Left lung (tissue), 4 donors: ENCODE measurements at regions not wholly inside any gene's neighbourhood (a gene's known extent, or its start where the extent isn't known, plus 50 kb on each side); places are given as distances from the start of the nearest gene placed in this dataset.

Source experiments
- ATAC-seq: fragments of 200-7000 bp; cut with Tn5 transposase; one replicate; pipeline ENCODE4 v1.9.1; 2020; ENCODE audit warnings: moderate library complexity
- DNase-seq, 4 donors: peaks; one replicate each; pipeline ENCODE4 v3.0.0-alpha.2; 2013 to 2020
- H3K27ac ChIP-seq, 2 donors: fragments of 200-600 bp; sonication (generic) in 1 of 2; one replicate each; pipeline versions ENCODE4 v1.5.0 to v1.8.0; 2020 to 2021
- H3K27me3 ChIP-seq, 2 donors: fragments of 200-600 bp; sonication (generic) in 1 of 2; one replicate each; pipeline versions ENCODE4 v1.5.0 to v1.8.0; 2020 to 2021
- H3K36me3 ChIP-seq, 2 donors: fragments of 200-600 bp; sonication (generic) in 1 of 2; one replicate each; pipeline versions ENCODE4 v1.5.0 to v1.8.0; 2020 to 2021
- H3K4me1 ChIP-seq, 2 donors: fragments of 200-600 bp; one replicate each; pipeline ENCODE4 v1.8.0; 2021
- H3K4me3 ChIP-seq, 2 donors: fragments of 200-600 bp; sonication (generic) in 1 of 2; one replicate each; pipeline versions ENCODE4 v1.5.0 to v1.8.0; 2020 to 2021; ENCODE audit warnings: mild to moderate bottlenecking in 1 of 2
- H3K9me3 ChIP-seq, 2 donors: fragments of 200-600 bp; sonication (generic) in 1 of 2; one replicate each; pipeline versions ENCODE4 v1.5.0 to v1.8.0; 2020 to 2021
- intact Hi-C, 2 donors: fragments of 100-400 bp; cut with DNase I; formaldehyde crosslinking; loops; one replicate each; pipeline versions ENCODE4 v1.11.2 to v1.14.2; 2022
- TF ChIP-seq, protein P1 (sequence below), 2 donors: fragments of 200-600 bp; sonication (generic) in 1 of 2; IDR thresholded peaks; one replicate each; pipeline versions ENCODE4 v1.5.0 to v1.8.0; 2021; ENCODE audit warnings: antibody characterized with exemption in 2 of 2
- donor health status: DM: no; HTN: yes; CAD: no.
- donor health status: DM: no; HTN: no; CAD: no.

GRCh38 chr2:156023229-156023869 lies 309.2 kb downstream of the NR4A2 start:
- no peaks in the 10 kb centered on the region for H3K36me3 ChIP-seq
- ATAC-seq: no peak
- H3K9me3 ChIP-seq: no peaks in the 10 kb centered on the region
- H3K27ac ChIP-seq: no peak overlapping the region
- no peak for DNase-seq
- intact Hi-C loops: no loop called here
- H3K4me1 ChIP-seq: no peaks in the 10 kb centered on the region
- H3K4me3 ChIP-seq: no peak overlapping the region
- H3K27me3 ChIP-seq: no peaks in the 10 kb centered on the region
- TF ChIP-seq, protein P1, sequence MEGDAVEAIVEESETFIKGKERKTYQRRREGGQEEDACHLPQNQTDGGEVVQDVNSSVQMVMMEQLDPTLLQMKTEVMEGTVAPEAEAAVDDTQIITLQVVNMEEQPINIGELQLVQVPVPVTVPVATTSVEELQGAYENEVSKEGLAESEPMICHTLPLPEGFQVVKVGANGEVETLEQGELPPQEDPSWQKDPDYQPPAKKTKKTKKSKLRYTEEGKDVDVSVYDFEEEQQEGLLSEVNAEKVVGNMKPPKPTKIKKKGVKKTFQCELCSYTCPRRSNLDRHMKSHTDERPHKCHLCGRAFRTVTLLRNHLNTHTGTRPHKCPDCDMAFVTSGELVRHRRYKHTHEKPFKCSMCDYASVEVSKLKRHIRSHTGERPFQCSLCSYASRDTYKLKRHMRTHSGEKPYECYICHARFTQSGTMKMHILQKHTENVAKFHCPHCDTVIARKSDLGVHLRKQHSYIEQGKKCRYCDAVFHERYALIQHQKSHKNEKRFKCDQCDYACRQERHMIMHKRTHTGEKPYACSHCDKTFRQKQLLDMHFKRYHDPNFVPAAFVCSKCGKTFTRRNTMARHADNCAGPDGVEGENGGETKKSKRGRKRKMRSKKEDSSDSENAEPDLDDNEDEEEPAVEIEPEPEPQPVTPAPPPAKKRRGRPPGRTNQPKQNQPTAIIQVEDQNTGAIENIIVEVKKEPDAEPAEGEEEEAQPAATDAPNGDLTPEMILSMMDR (IDR thresholded peaks at IDR 0.05): no peak

DNA sequence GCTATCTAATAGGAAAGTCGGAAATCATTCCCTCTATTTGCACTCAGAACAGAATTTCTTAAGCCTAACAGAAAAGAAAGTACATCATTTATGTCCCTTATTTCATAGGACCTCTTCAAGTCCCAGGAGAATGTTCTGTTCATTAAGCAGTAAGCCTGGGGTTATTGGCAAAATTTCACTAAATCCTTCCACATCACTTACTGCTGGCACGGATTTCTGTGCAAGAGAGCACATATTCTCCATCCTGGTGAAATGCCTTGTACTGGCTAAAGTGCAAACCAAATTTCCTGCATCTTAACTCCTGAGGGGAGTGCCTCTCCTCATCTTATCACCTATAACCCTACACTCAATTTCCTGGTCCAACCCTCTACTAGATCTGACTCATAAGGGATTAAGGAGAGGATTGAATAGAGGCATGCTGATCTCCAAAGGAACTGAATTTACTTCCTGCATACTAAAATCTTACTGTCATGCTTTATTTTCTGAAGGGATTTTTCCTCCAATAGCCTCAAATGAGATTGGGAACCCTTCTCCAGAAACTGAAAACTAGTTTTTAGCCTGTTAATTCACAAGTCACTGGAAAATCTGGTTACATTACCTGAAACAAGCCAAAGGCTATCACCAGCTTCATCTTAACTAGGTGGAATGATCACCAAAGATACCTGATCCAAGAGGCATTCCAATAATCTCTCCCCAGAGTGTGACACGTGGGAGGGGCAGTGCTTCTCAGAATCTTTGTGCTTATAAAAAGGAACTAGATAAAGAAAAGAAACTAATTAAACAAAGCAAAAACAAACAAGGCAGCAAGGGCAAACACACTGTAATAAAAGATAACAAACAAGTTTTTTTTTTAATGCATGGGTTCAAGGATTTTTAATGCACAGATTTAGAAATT lies 311.1 kb downstream of the NR4A2 start:
- no peak for ATAC-seq

GRCh38 chr2:156019341-156019740 lies 313.2 kb downstream of the NR4A2 start:
- Histone ChIP-seq H3K27ac (no peak overlapping the region), H3K27me3 (no peaks in the 10 kb centered on the region), H3K9me3 (no peaks in the 10 kb centered on the region), H3K4me1 (no peaks in the 10 kb centered on the region), H3K36me3 (peaks cover 0 to 3% of the 10 kb centered on the region in 2 donors), H3K4me3 (no peak overlapping the region)
- DNase-seq (no peak), ATAC-seq (no peak)
- TF ChIP-seq, protein P1 (IDR thresholded peaks at IDR 0.05): no peak
- intact Hi-C loops: no loop called here

More for the DNA sequence above, 311.1 kb downstream of the NR4A2 start:
- no peaks in the 10 kb centered on the region for H3K4me1 ChIP-seq
- peaks cover 0 to 3% of the 10 kb centered on the region in 2 donors for H3K36me3 ChIP-seq
- no peak overlapping the region for H3K4me3 ChIP-seq
- no peaks in the 10 kb centered on the region for H3K27me3 ChIP-seq
- no peak for DNase-seq
- no peak overlapping the region for H3K27ac ChIP-seq
- no peaks in the 10 kb centered on the region for H3K9me3 ChIP-seq
- intact Hi-C loops: no loop called here
- TF ChIP-seq, protein P1 (IDR thresholded peaks at IDR 0.05): no peak

DNA sequence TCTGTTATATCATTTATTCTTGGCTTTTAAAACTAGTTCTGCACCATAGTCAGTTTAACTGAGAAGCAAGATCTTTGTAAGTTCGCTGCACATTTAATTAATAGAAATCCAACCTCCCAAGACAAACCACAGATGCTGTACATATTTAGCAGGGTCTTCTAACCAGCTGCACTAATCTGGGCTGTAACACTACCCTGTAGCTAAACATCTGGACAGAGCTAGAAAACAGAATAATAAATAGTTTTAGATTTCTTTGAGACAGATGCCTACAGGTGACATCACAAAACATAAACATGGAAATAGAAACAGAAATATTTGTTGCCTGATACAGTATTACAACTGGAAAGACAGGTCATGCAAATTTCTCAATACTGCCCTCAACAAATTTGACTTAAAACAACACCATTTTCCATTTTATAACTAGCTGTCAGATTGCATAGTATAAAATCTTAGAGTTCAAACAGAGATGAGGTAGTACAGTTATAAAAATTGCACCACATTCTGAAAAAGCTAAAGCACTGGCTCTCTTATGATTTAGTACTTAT lies 315.1 kb downstream of the NR4A2 start:
- Histone ChIP-seq H3K27me3 (no peaks in the 10 kb centered on the region), H3K9me3 (no peaks in the 10 kb centered on the region), H3K27ac (no peak overlapping the region), H3K4me1 (no peaks in the 10 kb centered on the region), H3K4me3 (no peak overlapping the region), H3K36me3 (peaks cover 0 to 3% of the 10 kb centered on the region in 2 donors)
- TF ChIP-seq, protein P1 (IDR thresholded peaks at IDR 0.05): no peak
- intact Hi-C loops: no loop called here
- no peak for DNase-seq
- ATAC-seq: no peak

- DNase-seq: no peak
- Histone ChIP-seq H3K27me3 (no peaks in the 10 kb centered on the region), H3K27ac (no peak overlapping the region), H3K4me3 (no peak overlapping the region), H3K4me1 (no peaks in the 10 kb centered on the region), H3K36me3 (no peaks in the 10 kb centered on the region), H3K9me3 (peaks cover 0 to 14% of the 10 kb centered on the region in 2 donors)
- intact Hi-C loops: no loop called here
- TF ChIP-seq, protein P1 (IDR thresholded peaks at IDR 0.05): no peak
- no peak for ATAC-seq
Measured at GRCh38 chr2:156009293-156009692, 323.2 kb downstream of the NR4A2 start.
